Stimulated activated naive CD4-positive, alpha-beta T cell (primary cell): ENCODE measurements at regions not wholly inside any gene's neighbourhood (a gene's known extent, or its start where the extent isn't known, plus 50 kb on each side); places are given as distances from the start of the nearest gene placed in this dataset.
"Not testable (repeated sequence)": the region's sequence is repeated elsewhere in the genome, so short reads cannot be mapped to it uniquely, and the experiment has no call there.

Experiments used
- DNase-seq, 6 experiments: peaks; one replicate each; lab custom pipeline; 2025; lab: John Stamatoyannopoulos, UW

DNA sequence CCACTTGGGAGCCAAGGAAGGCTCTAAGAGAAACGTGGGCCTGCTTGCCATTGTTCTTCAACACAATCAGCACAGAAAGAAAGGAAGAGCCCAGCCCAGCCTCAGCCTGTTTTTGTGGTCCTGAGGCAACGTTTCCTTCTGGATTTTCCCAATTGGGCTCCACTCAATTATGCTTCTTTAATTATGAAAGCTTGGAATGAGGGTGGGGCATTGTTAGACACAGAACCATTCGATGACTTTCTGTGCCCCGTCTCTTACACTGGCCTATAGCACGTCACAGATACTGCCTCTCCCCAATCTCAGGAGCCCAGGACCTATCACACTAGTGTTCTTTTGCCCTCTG lies 207.4 kb downstream of the ZFP36L2 start:
- DNase-seq = no peak

- DNase-seq = no peak
Measured at GRCh38 chr2:43018179-43019024, 208.0 kb downstream of the ZFP36L2 start.

DNA sequence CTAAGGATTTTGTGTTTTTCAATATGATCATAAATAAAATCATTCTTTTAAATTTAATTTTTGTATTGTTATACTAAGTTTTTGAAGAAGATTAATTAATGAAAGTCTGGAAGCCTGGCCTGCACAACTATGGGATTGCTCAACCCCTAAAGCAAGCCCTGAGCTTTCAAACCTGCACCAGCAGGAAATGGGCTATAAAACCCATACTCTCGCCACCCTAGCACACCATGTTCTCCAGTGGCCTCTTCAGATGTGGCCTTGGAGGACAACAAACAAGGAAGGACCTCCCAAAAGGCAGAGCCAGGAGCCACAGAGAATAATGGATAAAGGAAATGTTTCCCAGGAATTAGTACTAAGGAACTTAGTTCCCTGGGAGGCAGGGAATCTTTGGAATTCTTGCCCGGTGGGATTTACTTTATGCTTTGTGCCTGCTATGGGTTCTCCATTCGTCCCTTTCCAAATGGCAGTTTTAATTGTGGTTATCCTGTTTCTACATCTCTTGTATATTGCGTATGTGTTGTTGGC lies 212.5 kb downstream of the ZFP36L2 start:
- no peak for DNase-seq

- DNase-seq = no peak
Measured at GRCh38 chr2:43012966-43013365, 213.4 kb downstream of the ZFP36L2 start.

GRCh38 chr2:43011158-43011491 lies 215.3 kb downstream of the ZFP36L2 start:
- no peak for DNase-seq

DNA sequence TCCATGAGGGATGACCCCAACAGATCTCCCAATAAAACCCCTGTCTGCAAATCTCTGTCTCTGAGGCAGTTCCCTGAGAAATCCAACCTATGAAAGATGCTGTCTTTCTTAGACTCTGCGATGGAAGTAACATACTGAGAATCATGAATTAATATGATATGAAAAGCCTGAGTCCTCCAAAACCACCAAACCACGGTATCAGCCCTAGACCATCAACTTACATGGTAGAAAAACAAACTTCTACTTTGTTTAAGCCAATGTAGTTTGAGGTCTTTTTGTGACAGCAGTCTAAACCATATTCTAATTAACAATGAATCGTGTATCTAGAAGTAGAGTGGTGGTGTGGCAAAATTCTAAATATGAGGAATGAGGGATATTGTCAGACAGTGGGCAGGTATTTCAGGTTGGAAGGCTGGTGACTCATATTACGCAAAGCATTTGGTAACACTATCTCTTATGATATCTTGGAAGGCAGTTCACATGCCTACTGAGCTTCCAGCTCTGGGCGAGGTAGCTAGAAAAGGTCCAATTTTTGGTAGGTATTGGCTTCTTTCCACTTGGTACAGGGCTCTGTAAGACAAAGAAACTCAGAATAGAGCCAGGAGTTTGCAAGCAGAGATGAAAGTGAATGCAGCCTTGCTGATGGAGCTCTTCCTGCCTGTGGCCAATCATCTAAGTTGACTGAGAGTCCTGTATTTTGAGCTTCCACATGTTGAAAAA lies 215.8 kb downstream of the ZFP36L2 start:
- DNase-seq = no peak

GRCh38 chr2:43009448-43009847 lies 217.0 kb downstream of the ZFP36L2 start:
- DNase-seq = no peak

- no peak for DNase-seq
Measured at GRCh38 chr2:43008388-43008787, 216.0 kb upstream of the HAAO start.

DNA sequence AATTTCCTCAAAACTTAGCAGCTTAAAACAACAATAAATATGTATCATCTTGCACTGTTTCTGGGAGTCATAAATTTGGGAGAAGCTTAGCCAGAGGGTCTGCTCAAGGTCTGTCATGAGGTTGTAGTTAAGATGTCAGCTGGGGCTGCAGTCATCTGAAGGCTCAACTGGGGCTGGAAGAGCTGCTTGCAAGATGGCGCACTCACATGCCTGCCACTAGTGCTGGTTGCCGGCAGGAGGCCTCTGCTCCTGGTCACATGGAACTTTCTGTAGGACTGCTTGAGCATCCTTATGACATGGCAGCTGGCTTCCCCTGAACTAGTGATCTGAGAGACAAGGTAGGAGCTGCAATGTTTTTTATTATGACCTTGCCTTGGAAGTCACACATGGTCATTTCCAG lies 215.5 kb upstream of the HAAO start:
- DNase-seq = no peak

GRCh38 chr2:43006834-43007543 lies 214.6 kb upstream of the HAAO start:
- DNase-seq = no peak

- no peak for DNase-seq
Measured at GRCh38 chr2:43005975-43006833, 213.8 kb upstream of the HAAO start.

DNA sequence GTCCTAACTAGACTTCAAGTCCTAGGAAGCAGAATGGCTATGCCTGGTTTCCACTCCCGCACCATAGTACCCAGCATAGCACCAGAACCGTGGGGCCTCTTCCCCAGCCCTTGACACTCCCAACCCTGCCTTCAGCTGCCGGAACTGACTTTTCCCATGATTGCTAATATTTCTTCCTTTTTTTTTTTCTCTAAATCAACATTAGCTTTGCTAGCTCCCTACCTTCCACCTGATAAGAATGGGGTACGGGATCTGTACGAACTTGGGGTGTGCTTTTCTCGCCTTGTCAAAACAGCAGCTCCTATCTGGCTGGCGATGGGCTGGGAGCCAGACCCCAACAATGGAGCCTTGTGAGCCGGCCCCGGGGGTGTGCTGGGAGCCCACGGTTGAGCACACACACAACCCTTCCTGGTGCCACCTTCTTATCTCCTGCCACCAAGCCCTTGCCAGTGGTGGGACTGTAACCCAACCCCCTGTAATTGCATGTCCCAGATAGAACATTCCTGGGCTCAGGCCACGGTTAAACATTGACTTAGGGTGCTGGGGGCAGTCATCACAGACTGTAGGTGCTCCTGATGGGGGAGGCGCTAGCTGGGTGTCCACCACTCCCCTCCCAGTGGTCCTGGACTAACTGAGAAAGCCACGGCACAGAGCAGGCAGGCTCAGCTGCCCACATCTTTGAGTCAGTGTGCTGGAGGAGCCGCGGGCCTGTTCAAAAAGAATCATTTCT lies 213.0 kb upstream of the HAAO start:
- DNase-seq = no peak

DNA sequence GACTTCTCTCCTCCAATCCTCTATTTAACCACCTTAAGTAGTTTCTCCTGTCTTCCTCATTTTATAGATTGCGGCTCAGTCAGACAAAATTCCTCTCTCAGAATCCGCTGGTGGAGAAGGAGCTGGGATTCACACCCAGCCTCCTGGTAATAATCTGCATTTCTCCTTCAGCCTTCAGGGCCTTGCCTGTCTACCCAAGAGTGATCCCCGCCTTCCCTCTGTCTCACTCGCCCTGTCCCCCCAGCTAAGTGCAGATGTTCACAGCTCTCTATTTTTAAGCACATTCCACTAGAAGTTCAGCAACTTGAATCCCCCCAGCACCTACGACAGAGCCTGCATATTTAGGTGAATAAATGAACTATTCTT lies 212.5 kb upstream of the HAAO start:
- DNase-seq = no peak

DNA sequence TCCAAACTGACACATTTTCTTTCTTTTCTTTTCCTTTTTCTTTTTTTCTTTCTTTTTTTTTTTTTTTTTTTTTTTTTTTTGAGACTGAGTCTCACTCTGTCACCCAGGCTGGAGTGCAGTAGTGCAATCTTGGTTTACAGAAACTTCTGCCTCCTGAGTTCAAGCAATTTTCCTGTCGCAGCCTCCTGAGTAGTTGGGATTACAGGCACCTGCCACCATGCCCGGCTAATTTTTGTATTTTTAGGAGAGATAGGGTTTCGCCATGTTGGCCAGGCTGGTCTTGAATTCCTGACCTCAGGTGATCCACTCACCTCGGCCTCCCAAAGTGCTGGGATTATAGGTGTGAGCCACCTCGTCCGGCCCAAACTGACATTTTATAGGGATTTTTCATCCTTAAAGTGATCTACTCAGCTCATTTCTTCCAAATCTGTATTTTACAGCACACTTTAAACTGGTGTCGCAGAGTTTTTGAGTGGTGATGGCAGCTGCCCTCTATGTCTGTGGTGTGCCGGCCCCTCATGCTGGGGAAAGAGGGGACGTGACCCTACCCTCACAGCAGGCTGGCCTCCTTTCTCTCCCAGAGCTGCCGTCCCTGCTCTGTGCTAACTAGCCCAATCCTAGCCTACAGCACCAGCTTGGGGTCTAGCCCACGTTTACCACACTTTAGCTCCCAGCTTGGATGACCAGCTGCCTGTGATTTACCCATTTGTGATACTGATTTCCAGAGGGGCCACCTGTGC lies 211.9 kb upstream of the HAAO start:
- DNase-seq = not testable (repeated sequence)

- no peak for DNase-seq
Measured at GRCh38 chr2:43003702-43004101, 211.3 kb upstream of the HAAO start.

- no peak for DNase-seq
Measured at GRCh38 chr2:43001787-43002468, 209.5 kb upstream of the HAAO start.

GRCh38 chr2:43001055-43001378 lies 208.6 kb upstream of the HAAO start:
- no peak for DNase-seq

DNA sequence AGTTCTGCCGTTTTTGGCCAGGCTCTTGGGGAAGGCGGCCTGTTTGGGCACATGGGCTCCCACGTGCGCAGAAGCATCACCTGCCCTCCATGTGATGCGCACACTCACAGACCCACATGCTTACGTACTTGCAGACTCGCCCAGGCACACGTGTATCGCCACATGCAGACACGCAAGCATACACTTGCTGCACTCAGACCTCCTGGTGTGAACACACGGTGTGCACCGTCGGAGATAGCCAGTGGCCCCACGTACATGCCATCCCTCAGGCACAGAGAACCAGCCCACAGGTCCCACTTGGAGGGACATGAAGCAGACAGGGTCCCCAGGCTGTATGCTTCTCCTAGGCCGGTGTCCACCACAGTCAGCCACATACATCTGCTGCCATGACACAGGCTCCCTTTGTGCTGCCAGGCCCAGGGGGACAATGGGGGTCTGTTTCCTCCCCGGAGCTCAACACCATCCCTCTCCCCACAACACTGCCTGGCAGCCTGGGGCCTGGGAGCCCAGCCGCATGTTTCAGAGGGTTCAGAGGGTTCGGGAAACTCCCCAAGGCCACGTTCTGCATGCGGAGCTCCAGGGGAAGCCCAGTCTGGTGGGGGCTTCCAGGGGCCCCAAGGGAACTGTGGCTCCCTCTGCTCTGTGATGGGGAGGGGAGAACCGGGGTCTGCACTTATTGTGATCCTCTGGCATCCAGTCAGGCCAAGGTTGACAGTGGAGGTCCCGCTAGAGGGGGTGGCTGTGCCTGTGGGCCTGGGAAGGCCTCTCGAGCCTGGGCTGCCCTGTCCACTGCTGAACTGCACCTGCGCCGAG lies 208.1 kb upstream of the HAAO start:
- no peak for DNase-seq

DNA sequence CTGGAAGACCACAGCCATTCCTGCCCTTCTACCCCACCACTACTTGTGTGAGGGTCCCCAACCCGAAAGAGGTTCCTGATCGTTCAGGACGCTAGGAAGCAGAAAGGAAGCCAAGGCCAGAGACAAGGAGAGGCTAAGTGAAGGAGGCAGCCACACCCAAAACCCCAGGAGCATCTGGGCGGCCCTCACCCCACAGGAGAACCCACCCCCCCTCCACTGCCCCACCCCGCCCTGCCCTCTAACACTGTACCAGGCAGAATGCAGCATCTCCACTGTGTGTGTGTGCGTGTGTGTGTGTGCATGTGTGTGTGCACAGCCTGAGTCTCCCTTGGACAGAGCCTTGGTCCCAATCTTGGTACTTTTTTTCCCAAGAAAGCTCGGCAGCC lies 207.5 kb upstream of the HAAO start:
- no peak for DNase-seq
